GM12878 (cell line): ENCODE measurements at regions not wholly inside any gene's neighbourhood (a gene's known extent, or its start where the extent isn't known, plus 50 kb on each side); places are given as distances from the start of the nearest gene placed in this dataset.
A peak's percentile ranks its signal among the peaks of the same experiment; 100 is the strongest.
"Not testable (repeated sequence)": the region's sequence is repeated elsewhere in the genome, so short reads cannot be mapped to it uniquely, and the experiment has no call there.

ENCODE experiments used
- ATAC-seq: fragments of 200-7000 bp; cut with Tn5 transposase; 3 replicates; pipeline ENCODE4 v1.9.1; 2020; ENCODE audit warnings: mild to moderate bottlenecking, moderate library complexity
- BruUV-seq: library from RNA; stranded (reverse); fragments of 400-500 nt; replicated peaks from 2 replicates; lab custom pipeline; 2021; lab: Mats Ljungman, UMichigan
- CTCF ChIA-PET: fragments of 300-600 bp; sonication (Branson Sonifier 250); formaldehyde crosslinking; extraction: SDS; loops from one replicate; lab custom pipeline; 2021; ENCODE audit warnings: inconsistent platforms; lab: Yijun Ruan, JAX
- POLR2A ChIA-PET: fragments of 350-600 bp; formaldehyde crosslinking; extraction: SDS; loops from one replicate; lab custom pipeline; 2021; ENCODE audit warnings: inconsistent platforms; lab: Charles Lee
- RAD21 ChIA-PET: fragments of 300-600 bp; sonication (Branson Sonifier 250); formaldehyde crosslinking; loops from one replicate; lab custom pipeline; 2023; ENCODE audit warnings: antibody characterized with exemption; ENCODE audit not compliant: unreplicated experiment; lab: Charles Lee
- SMC1A ChIA-PET: fragments of 300-600 bp; sonication (Branson Sonifier 250); formaldehyde crosslinking; loops from one replicate; lab custom pipeline; 2023; ENCODE audit not compliant: unreplicated experiment, uncharacterized antibody; lab: Charles Lee
- DNase-seq: peaks from one replicate; pipeline ENCODE4 v3.0.0-alpha.2; 2011; ENCODE audit warnings: low read depth, low spot score
- FAIRE-seq: peaks from 3 replicates; lab custom pipeline; 2011; peaks lifted over from hg19 to GRCh38; lab: Jason Lieb, UNC
- H2AFZ ChIP-seq: 2 replicates; pipeline ENCODE4 v1.6.0; 2011; ENCODE audit warnings: low read depth, low read length, control low read depth; ENCODE audit not compliant: control insufficient read depth
- H3K27ac ChIP-seq: 2 replicates; pipeline ENCODE4 v1.5.1; 2011; ENCODE audit warnings: control low read depth; ENCODE audit not compliant: control insufficient read depth, insufficient read depth
- H3K27me3 ChIP-seq, 2 experiments: replicated peaks in 1 of 2; 2 replicates each; pipeline versions ENCODE4 v1.6.0 to v1.6.1; 2011; ENCODE audit warnings: low read length in 1 of 2; ENCODE audit not compliant: control insufficient read depth in 2 of 2, insufficient read depth in 2 of 2
- H3K36me3 ChIP-seq, 2 experiments: 2 replicates each; pipeline ENCODE4 v1.5.1; 2011; ENCODE audit warnings: low read length in 1 of 2; ENCODE audit not compliant: control insufficient read depth in 2 of 2, insufficient read depth in 2 of 2
- H3K4me1 ChIP-seq: 2 replicates; pipeline ENCODE4 v1.6.1; 2011; ENCODE audit warnings: mild to moderate bottlenecking, low read length, moderate library complexity, mixed read lengths; ENCODE audit not compliant: control insufficient read depth, insufficient read depth
- H3K4me2 ChIP-seq: 2 replicates; pipeline ENCODE4 v1.6.0; 2011; ENCODE audit warnings: control low read depth; ENCODE audit not compliant: control insufficient read depth, insufficient read depth
- H3K4me3 ChIP-seq: fragments of 200-600 bp; sonication (generic); 2 replicates; pipeline ENCODE4 v1.5.1; 2016
- H3K79me2 ChIP-seq: 2 replicates; pipeline ENCODE4 v1.6.0; 2011; ENCODE audit warnings: low read length; ENCODE audit not compliant: control insufficient read depth, insufficient read depth
- H3K9ac ChIP-seq: 2 replicates; pipeline ENCODE4 v1.8.0; 2011; ENCODE audit warnings: low read length, control low read depth, mixed read lengths; ENCODE audit not compliant: control insufficient read depth, insufficient read depth
- H3K9me3 ChIP-seq: replicated peaks from 3 replicates; pipeline ENCODE4 v1.5.1; 2011; ENCODE audit warnings: mild to moderate bottlenecking, low read length; ENCODE audit not compliant: control insufficient read depth, insufficient read depth
- H4K20me1 ChIP-seq: 2 replicates; pipeline ENCODE4 v1.6.0; 2011; ENCODE audit not compliant: control insufficient read depth, insufficient read depth
- BCL11A ChIP-seq: IDR thresholded peaks from 2 replicates; pipeline ENCODE4 v1.6.1; 2011; ENCODE audit warnings: low read depth, low read length
- CREM ChIP-seq: IDR thresholded peaks from 2 replicates; pipeline ENCODE4 v1.6.1; 2014; ENCODE audit warnings: antibody characterized with exemption, low read depth
- DPF2 ChIP-seq: fragments of 450-650 bp; IDR thresholded peaks from 2 replicates; pipeline ENCODE4 v1.6.1; 2017; ENCODE audit warnings: mild to moderate bottlenecking
- EED ChIP-seq: sonication (generic); IDR thresholded peaks from 2 replicates; pipeline ENCODE4 v1.6.1; 2016; ENCODE audit warnings: antibody characterized with exemption, low read depth
- EP300 ChIP-seq, 2 experiments: fragments of 150-350 bp in 1 of 2; IDR thresholded peaks; 2 replicates each; pipeline ENCODE4 v1.6.1; 2011 to 2012; ENCODE audit warnings: low read depth in 2 of 2, low read length in 2 of 2, borderline replicate concordance in 1 of 2, improper control_type of control experiment in 1 of 2, inconsistent platforms in 1 of 2; ENCODE audit not compliant: control insufficient read depth in 1 of 2
- ETV6 ChIP-seq, 2 experiments: fragments of 450-650 bp in 1 of 2; IDR thresholded peaks in 1 of 2; conservative IDR thresholded peaks in 1 of 2; 2 replicates each; pipeline ENCODE4 v1.6.1; 2014; ENCODE audit warnings: antibody characterized with exemption in 1 of 2, borderline replicate concordance in 1 of 2, low read depth in 1 of 2, mild to moderate bottlenecking in 1 of 2, moderate library complexity in 1 of 2
- FOXM1 ChIP-seq: IDR thresholded peaks from 2 replicates; pipeline ENCODE4 v1.6.1; 2012; ENCODE audit warnings: low read depth, mild to moderate bottlenecking, inconsistent platforms, low read length, moderate library complexity
- PBX3 ChIP-seq: IDR thresholded peaks from 2 replicates; pipeline ENCODE4 v1.6.1; 2011; ENCODE audit warnings: mild to moderate bottlenecking, low read depth, low read length, moderate library complexity; ENCODE audit not compliant: insufficient replicate concordance
- RAD51 ChIP-seq: fragments of 450-650 bp; IDR thresholded peaks from 2 replicates; pipeline ENCODE4 v1.6.1; 2016; ENCODE audit warnings: moderate library complexity, mild to moderate bottlenecking, inconsistent platforms
- RUNX3 ChIP-seq: IDR thresholded peaks from 2 replicates; pipeline ENCODE4 v1.6.1; 2012; ENCODE audit warnings: low read length, inconsistent platforms
- SKIL ChIP-seq: fragments of 450-650 bp; IDR thresholded peaks from 2 replicates; pipeline ENCODE4 v1.6.1; 2017; ENCODE audit warnings: mild to moderate bottlenecking, low read depth, inconsistent platforms; ENCODE audit not compliant: poor library complexity, severe bottlenecking
- SRF ChIP-seq, 2 experiments: IDR thresholded peaks; 2 replicates each; pipeline ENCODE4 v1.6.1; 2011; ENCODE audit warnings: low read depth in 2 of 2, low read length in 2 of 2, mild to moderate bottlenecking in 1 of 2, moderate library complexity in 1 of 2
- TCF3 ChIP-seq: IDR thresholded peaks from 2 replicates; pipeline ENCODE4 v1.6.1; 2012; ENCODE audit warnings: low read depth, mild to moderate bottlenecking, low read length, borderline replicate concordance; ENCODE audit not compliant: insufficient read depth
- WGBS: methylation state at CpG from one replicate; pipeline ENCODE4 v1.1.6; 2016; ENCODE audit warnings: low lambda C conversion rate; ENCODE audit not compliant: insufficient replicate concordance, insufficient coverage; ENCODE audit errors: missing lambda C conversion rate; 5-methylcytosine and 5-hydroxymethylcytosine counted together
- in situ Hi-C: fragments of 300-500 bp; cut with MboI; formaldehyde crosslinking; loops from 9 replicates; pipeline ENCODE4 v1.14.3; 2018; ENCODE audit warnings: mixed read lengths
- intact Hi-C: fragments of 100-400 bp; cut with micrococcal nuclease; formaldehyde crosslinking; loops from one replicate; pipeline ENCODE4 v1.14.2; 2022; ENCODE audit not compliant: unreplicated experiment
- TF ChIP-seq, protein P1 (sequence below): fragments of 450-650 bp; IDR thresholded peaks from 2 replicates; pipeline ENCODE4 v1.6.1; 2017; ENCODE audit warnings: mild to moderate bottlenecking, moderate library complexity

- SMC1A ChIA-PET, result interaction anchor here (0.7 to 8.6 kb wide), 17 partner anchors 7 to 838 kb away, joined by 3 to 92 read pairs (median 11); no protein-coding TSS in a partner anchor
- Histone ChIP-seq H3K27ac (peak overlapping the region; percentile 92), H3K4me2 (peak overlapping the region; percentile 56), H3K4me1 (peaks cover 68% of the 10 kb centered on the region)
- not testable (repeated sequence) for H3K9ac ChIP-seq, H3K9me3 ChIP-seq, H4K20me1 ChIP-seq, H3K79me2 ChIP-seq, FAIRE-seq, H2AFZ ChIP-seq, ATAC-seq, H3K27me3 ChIP-seq, H3K4me3 ChIP-seq, H3K36me3 ChIP-seq
- whole genome bisulfite sequencing, result 11% methylated on average over 9 of the region's 9 CpGs
- in situ Hi-C loops, result loop anchor here (5.0 kb wide), 1 partner anchor 180 kb away; no protein-coding TSS in a partner anchor
- peak; percentile 91 for DNase-seq
- CTCF ChIA-PET, result interaction anchor here (0.6 to 3.0 kb wide), 9 partner anchors 9 to 860 kb away, joined by 3 to 9 read pairs (median 4); no protein-coding TSS in a partner anchor
- POLR2A ChIA-PET, result interaction anchor here (0.6 to 3.3 kb wide), 8 partner anchors 96 to 829 kb away, joined by 3 to 21 read pairs (median 5); no protein-coding TSS in a partner anchor
- RAD21 ChIA-PET, result interaction anchor here (0.5 to 7.5 kb wide), 6 partner anchors 26 to 181 kb away, joined by 6 to 87 read pairs (median 18); no protein-coding TSS in a partner anchor
- intact Hi-C loops, result loop anchor here (10.0 kb wide), 1 partner anchor 842 kb away; no protein-coding TSS in a partner anchor
- TSS peak; percentile 78 for BruUV-seq
- peak; percentile 17 to 33; a peak in 1 of 4 replicates for TF ChIP-seq EP300 (IDR thresholded peaks at IDR 0.05; ENCODE audit: borderline replicate concordance in 1 of 2, control insufficient read depth in 1 of 2, low read depth in 2 of 2, low read length in 2 of 2)
- TF ChIP-seq FOXM1, result peak; percentile 50; the same call in 1 of the 2 replicates
- TF ChIP-seq CREM, result peak; percentile 89
- TF ChIP-seq ETV6 (conservative IDR thresholded peaks at IDR 0.05 in 1 of 2, IDR thresholded peaks at IDR 0.05 in 1 of 2; ENCODE audit: borderline replicate concordance in 1 of 2, low read depth in 1 of 2), result peak in 1 of 2 experiments; percentile 24; a peak in 1 of 4 replicates
- 0 out of 4 replicates have a peak, but pooled peaks of 1 of the 2 experiments have one; percentile 7 for TF ChIP-seq SRF (IDR thresholded peaks at IDR 0.05; ENCODE audit: low read depth in 2 of 2, low read length in 2 of 2)
- peak; percentile 49; the same call in 1 of the 2 replicates for TF ChIP-seq RUNX3
- TF ChIP-seq DPF2, result peak; percentile 41
- TF ChIP-seq TCF3, result 0 out of 2 replicates have a peak, but pooled peaks have one; percentile 17
- 0 out of 2 replicates have a peak, but pooled peaks have one; percentile 33 for TF ChIP-seq RAD51
- peak; percentile 51 for TF ChIP-seq SKIL
- peak; percentile 83 for TF ChIP-seq EED
- peak; percentile 52 for TF ChIP-seq PBX3
- TF ChIP-seq BCL11A, result peak; percentile 30; the same call in 1 of the 2 replicates
- TF ChIP-seq, protein P1, sequence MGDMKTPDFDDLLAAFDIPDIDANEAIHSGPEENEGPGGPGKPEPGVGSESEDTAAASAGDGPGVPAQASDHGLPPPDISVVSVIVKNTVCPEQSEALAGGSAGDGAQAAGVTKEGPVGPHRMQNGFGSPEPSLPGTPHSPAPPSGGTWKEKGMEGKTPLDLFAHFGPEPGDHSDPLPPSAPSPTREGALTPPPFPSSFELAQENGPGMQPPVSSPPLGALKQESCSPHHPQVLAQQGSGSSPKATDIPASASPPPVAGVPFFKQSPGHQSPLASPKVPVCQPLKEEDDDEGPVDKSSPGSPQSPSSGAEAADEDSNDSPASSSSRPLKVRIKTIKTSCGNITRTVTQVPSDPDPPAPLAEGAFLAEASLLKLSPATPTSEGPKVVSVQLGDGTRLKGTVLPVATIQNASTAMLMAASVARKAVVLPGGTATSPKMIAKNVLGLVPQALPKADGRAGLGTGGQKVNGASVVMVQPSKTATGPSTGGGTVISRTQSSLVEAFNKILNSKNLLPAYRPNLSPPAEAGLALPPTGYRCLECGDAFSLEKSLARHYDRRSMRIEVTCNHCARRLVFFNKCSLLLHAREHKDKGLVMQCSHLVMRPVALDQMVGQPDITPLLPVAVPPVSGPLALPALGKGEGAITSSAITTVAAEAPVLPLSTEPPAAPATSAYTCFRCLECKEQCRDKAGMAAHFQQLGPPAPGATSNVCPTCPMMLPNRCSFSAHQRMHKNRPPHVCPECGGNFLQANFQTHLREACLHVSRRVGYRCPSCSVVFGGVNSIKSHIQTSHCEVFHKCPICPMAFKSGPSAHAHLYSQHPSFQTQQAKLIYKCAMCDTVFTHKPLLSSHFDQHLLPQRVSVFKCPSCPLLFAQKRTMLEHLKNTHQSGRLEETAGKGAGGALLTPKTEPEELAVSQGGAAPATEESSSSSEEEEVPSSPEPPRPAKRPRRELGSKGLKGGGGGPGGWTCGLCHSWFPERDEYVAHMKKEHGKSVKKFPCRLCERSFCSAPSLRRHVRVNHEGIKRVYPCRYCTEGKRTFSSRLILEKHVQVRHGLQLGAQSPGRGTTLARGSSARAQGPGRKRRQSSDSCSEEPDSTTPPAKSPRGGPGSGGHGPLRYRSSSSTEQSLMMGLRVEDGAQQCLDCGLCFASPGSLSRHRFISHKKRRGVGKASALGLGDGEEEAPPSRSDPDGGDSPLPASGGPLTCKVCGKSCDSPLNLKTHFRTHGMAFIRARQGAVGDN, result peak; percentile 79
These were observed 197.7 kb upstream of the PROK2 start for GRCh38 chr3:71982506-71983258.
